ENCODE measurements at regions not wholly inside any gene's neighbourhood (a gene's known extent, or its start where the extent isn't known, plus 50 kb on each side); places are given as distances from the start of the nearest gene placed in this dataset.

- TF ChIP-seq YY1 (IDR thresholded peaks at IDR 0.05; ENCODE audit: insufficient read depth, insufficient read length), result no peak
- no peak for TF ChIP-seq SUZ12 (IDR thresholded peaks at IDR 0.05; ENCODE audit: extremely low read depth, insufficient read depth, insufficient read length)
- TF ChIP-seq ZNF274 (IDR thresholded peaks at IDR 0.05; ENCODE audit: low read depth, low read length), result no peak
Observed at GRCh38 chr17:56715613-56716357, 117.9 kb downstream of the C17orf67 start.

Measured in NT2/D1 (cell line).